GM12864 (cell line): ENCODE measurements at regions not wholly inside any gene's neighbourhood (a gene's known extent, or its start where the extent isn't known, plus 50 kb on each side); places are given as distances from the start of the nearest gene placed in this dataset.

ENCODE experiments used
- DNase-seq: peaks from one replicate; pipeline ENCODE4 v3.0.0-alpha.2; 2011; ENCODE audit warnings: low read depth
- H3K4me3 ChIP-seq: 2 replicates; pipeline ENCODE4 v1.5.1; 2011; ENCODE audit warnings: mild to moderate bottlenecking, low read depth, low read length, control low read depth
- TF ChIP-seq, protein P1 (sequence below): IDR thresholded peaks from 2 replicates; pipeline ENCODE4 v1.5.1; 2011; ENCODE audit warnings: low read depth, mild to moderate bottlenecking, moderate library complexity, low read length, control low read depth, inconsistent platforms; ENCODE audit errors: missing control alignments

GRCh38 chr11:135033540-135033939 lies 621.5 kb upstream of the B3GAT1 start:
- no peak for DNase-seq
- H3K4me3 ChIP-seq: no peak overlapping the region
- TF ChIP-seq, protein P1, sequence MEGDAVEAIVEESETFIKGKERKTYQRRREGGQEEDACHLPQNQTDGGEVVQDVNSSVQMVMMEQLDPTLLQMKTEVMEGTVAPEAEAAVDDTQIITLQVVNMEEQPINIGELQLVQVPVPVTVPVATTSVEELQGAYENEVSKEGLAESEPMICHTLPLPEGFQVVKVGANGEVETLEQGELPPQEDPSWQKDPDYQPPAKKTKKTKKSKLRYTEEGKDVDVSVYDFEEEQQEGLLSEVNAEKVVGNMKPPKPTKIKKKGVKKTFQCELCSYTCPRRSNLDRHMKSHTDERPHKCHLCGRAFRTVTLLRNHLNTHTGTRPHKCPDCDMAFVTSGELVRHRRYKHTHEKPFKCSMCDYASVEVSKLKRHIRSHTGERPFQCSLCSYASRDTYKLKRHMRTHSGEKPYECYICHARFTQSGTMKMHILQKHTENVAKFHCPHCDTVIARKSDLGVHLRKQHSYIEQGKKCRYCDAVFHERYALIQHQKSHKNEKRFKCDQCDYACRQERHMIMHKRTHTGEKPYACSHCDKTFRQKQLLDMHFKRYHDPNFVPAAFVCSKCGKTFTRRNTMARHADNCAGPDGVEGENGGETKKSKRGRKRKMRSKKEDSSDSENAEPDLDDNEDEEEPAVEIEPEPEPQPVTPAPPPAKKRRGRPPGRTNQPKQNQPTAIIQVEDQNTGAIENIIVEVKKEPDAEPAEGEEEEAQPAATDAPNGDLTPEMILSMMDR: no peak

DNA sequence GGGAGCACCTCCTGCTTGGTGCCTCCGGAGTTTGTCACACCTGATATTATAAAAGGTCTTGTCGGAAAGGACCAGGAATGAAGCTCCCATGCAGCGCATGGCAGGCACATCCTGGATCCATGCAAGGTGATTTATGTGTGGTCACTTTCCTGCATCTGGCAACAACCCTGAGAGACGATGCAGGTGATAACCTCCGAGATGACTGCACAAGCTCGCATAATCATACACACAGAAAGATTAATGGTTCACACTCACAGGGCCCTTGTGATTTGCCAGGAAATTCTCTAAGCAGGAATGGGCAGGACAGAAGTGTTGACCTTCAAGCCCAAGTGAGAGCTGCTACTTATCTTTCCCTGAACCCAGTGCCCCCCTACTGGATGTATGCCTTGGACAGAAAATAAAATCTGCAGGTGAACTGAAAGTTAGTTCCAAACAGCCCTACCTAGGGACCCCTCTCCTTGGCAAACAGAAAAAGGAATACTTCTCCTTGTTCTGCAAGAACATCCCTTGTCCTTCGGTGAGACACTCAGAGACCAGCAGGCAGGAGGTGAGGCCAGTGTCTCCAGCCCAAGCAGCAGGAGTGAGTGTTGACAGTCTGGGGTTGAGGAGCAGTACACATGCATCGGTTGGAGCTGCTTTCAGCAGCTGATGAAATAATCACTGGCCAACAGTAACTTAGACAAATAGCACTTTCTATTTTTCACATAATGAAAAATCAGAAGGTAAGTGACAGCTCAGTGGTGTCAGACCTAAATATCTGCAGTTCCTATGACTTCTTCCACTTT lies 619.4 kb upstream of the B3GAT1 start:
- TF ChIP-seq, protein P1: no peak
- H3K4me3 ChIP-seq: no peak overlapping the region
- DNase-seq: no peak

GRCh38 chr11:135027461-135027860 lies 615.4 kb upstream of the B3GAT1 start:
- no peak overlapping the region for H3K4me3 ChIP-seq
- TF ChIP-seq, protein P1: no peak
- no peak for DNase-seq

DNA sequence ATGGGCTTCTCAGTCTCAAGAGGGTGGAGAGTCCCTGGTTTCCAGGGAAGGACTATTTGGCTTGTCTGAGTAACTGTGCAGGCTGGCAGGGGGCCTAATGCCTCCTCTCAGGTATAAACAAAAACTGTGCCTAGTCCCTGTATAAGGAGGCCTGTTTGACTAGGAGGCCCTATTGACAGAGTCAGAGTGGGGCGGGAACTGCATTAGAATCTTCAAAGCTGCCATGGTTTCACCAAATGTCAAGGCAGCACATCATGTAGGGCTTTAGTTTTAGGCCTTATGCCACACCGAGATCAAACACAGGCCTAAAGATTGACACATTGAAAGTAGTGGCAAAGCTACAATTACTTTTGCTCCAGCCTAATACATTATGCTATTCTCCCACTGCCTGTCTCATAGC lies 611.5 kb upstream of the B3GAT1 start:
- no peak overlapping the region for H3K4me3 ChIP-seq
- no peak for DNase-seq
- TF ChIP-seq, protein P1: no peak

DNA sequence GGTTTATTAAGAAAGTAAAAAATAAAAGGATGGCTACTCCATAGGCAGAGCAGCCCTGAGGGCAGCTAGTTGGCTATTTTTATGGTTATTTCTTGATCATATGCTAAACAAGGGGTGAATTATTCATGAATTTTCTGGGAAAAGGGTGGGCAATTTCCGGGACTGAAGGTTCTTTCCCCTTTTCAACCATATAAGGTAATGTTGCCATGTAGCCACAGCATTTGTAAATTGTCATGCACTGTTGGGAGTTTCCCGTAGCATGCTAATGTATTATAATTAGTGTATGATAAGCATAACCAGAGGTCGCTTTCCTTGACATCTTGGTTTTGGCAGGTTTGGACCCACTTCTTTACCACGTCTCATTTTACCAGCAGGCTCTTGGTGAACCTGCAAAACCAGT lies 610.4 kb upstream of the B3GAT1 start:
- TF ChIP-seq, protein P1: no peak
- H3K4me3 ChIP-seq: no peak overlapping the region
- no peak for DNase-seq

DNA sequence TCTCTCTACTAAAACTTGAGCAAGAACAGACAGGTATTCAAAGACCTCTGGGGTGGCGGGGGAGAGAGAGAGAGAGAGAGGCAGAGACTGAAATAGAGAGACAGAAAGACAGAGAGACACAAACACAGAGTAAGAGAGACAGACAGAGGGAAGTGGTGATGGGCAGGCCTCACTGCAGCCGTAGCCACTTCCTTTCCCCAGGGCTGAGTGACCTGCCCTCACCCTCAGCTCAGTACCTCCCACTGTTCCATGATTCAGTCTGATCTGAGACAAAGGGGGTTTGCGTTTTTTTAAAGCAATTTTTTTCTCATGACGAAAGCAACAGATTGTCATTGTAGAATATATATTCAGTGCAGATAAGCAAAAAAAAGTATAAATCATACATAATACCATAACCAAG lies 607.9 kb upstream of the B3GAT1 start:
- TF ChIP-seq, protein P1: no peak
- no peak for DNase-seq

GRCh38 chr11:135019343-135019871 lies 607.4 kb upstream of the B3GAT1 start:
- TF ChIP-seq, protein P1: no peak
- H3K4me3 ChIP-seq: no peak overlapping the region
- DNase-seq: no peak

More for the DNA sequence above, 607.9 kb upstream of the B3GAT1 start:
- no peak overlapping the region for H3K4me3 ChIP-seq
